OCI-LY7 (cell line): ENCODE measurements at regions not wholly inside any gene's neighbourhood (a gene's known extent, or its start where the extent isn't known, plus 50 kb on each side); places are given as distances from the start of the nearest gene placed in this dataset.
"Not testable (repeated sequence)": the region's sequence is repeated elsewhere in the genome, so short reads cannot be mapped to it uniquely, and the experiment has no call there.

ENCODE experiments used
- BruUV-seq: library from RNA; stranded (reverse); fragments of 400-500 nt; replicated peaks from 2 replicates; lab custom pipeline; 2021; lab: Mats Ljungman, UMichigan
- CTCF ChIA-PET: fragments of 300-600 bp; sonication (Branson Sonifier 250); formaldehyde crosslinking; loops from one replicate; lab custom pipeline; 2022; ENCODE audit warnings: antibody characterized with exemption; ENCODE audit not compliant: unreplicated experiment; lab: Charles Lee
- POLR2A ChIA-PET: fragments of 300-600 bp; sonication (Branson Sonifier 250); formaldehyde crosslinking; loops from one replicate; lab custom pipeline; 2022; ENCODE audit warnings: antibody characterized with exemption; lab: Charles Lee
- DNase-seq: peaks from one replicate; pipeline ENCODE4 v3.0.0-alpha.2; 2015; ENCODE audit warnings: low spot score
- H2AFZ ChIP-seq: fragments of 200-600 bp; sonication (generic), shearing (Covaris generic); 2 replicates; pipeline ENCODE4 v1.6.1; 2014; ENCODE audit warnings: mild to moderate bottlenecking, antibody characterized with exemption, low read length, moderate library complexity
- H3K27ac ChIP-seq: fragments of 200-600 bp; sonication (generic); 2 replicates; pipeline ENCODE4 v1.5.1; 2014; ENCODE audit warnings: mixed run types, low read depth, mild to moderate bottlenecking, moderate library complexity, low read length, inconsistent platforms; ENCODE audit not compliant: poor library complexity, severe bottlenecking
- H3K36me3 ChIP-seq: fragments of 200-600 bp; sonication (generic); 2 replicates; pipeline ENCODE4 v1.6.1; 2014; ENCODE audit warnings: mild to moderate bottlenecking, antibody characterized with exemption, low read length, moderate library complexity, mixed read lengths; ENCODE audit not compliant: insufficient read depth
- H3K4me1 ChIP-seq: fragments of 200-600 bp; sonication (generic); 2 replicates; pipeline ENCODE4 v1.5.1; 2014; ENCODE audit warnings: mild to moderate bottlenecking, low read length; ENCODE audit not compliant: insufficient read depth, poor library complexity, severe bottlenecking
- H3K4me2 ChIP-seq: fragments of 200-600 bp; sonication (generic); 2 replicates; pipeline ENCODE4 v1.6.1; 2014; ENCODE audit warnings: mild to moderate bottlenecking, low read length
- H3K4me3 ChIP-seq: fragments of 200-600 bp; sonication (generic); 2 replicates; pipeline ENCODE4 v1.5.1; 2014; ENCODE audit warnings: mild to moderate bottlenecking, low read depth, low read length; ENCODE audit not compliant: poor library complexity, severe bottlenecking
- H3K79me2 ChIP-seq: fragments of 200-600 bp; sonication (generic); 2 replicates; pipeline ENCODE4 v1.6.1; 2016; ENCODE audit warnings: low read depth, mild to moderate bottlenecking, low read length, moderate library complexity, mixed read lengths; ENCODE audit not compliant: insufficient read depth
- H3K9me2 ChIP-seq: fragments of 200-600 bp; sonication (generic); 2 replicates; pipeline ENCODE4 v1.6.1; 2016; ENCODE audit warnings: mild to moderate bottlenecking, low read length, mixed read lengths; ENCODE audit not compliant: insufficient read depth
- H3K9me3 ChIP-seq: fragments of 200-600 bp; sonication (generic); 2 replicates; pipeline ENCODE4 v1.6.1; 2014; ENCODE audit warnings: mild to moderate bottlenecking, mixed run types, low read length, mixed read lengths
- H4K20me1 ChIP-seq: fragments of 200-600 bp; sonication (generic); 2 replicates; pipeline ENCODE4 v1.6.1; 2014; ENCODE audit warnings: mild to moderate bottlenecking, antibody characterized with exemption, low read length, moderate library complexity, mixed read lengths; ENCODE audit not compliant: insufficient read depth
- EZH2phosphoT487 ChIP-seq: fragments of 200-600 bp; sonication (generic); IDR thresholded peaks from 2 replicates; pipeline ENCODE4 v1.6.1; 2018; ENCODE audit warnings: low read depth, borderline replicate concordance, mild to moderate bottlenecking, mixed run types, antibody characterized with exemption, low read length, moderate library complexity, mixed read lengths
- intact Hi-C: fragments of 100-400 bp; cut with micrococcal nuclease; formaldehyde crosslinking; loops from one replicate; pipeline ENCODE4 v1.10.0; 2022; ENCODE audit not compliant: unreplicated experiment
- TF ChIP-seq, protein P1 (sequence below): fragments of 200-600 bp; sonication (generic); conservative IDR thresholded peaks from 2 replicates; pipeline ENCODE4 v1.5.1; 2014; ENCODE audit warnings: mild to moderate bottlenecking, antibody characterized with exemption, low read length, moderate library complexity, mixed read lengths

DNA sequence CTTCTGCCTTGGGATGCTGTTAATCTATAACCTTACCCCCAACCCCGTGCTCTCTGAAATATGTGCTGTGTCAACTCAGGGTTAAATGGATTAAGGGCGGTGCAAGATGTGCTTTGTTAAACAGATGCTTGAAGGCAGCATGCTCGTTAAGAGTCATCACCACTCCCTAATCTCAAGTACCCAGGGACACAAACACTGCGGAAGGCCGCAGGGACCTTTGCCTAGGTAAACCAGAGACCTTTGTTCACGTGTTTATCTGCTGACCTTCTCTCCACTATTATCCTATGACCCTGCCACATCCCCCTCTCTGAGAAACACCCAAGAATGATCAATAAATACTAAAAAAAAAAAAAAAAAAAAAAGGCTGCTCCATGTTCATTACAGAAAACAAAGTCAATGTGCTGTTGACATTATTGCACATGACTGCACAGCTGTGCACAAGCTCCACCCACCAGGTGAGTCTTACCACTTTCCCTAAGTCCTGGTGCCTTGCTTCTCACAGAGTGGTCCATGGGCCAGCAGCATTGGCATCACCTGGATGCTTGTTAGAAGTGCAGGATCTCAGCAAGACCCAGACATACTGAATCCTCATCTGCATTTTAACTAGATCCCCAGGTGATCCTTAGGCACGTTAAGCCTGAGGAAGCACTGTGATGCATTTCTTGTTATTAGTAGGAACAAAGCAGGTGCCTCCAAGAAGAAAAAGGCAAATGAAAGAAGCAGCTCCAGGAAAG lies 127.0 kb downstream of the TMX1 start:
- H3K36me3 ChIP-seq, H3K4me2 ChIP-seq, H4K20me1 ChIP-seq, H3K4me3 ChIP-seq, CTCF ChIA-PET, POLR2A ChIA-PET, H3K9me2 ChIP-seq, H3K4me1 ChIP-seq, H2AFZ ChIP-seq, H3K9me3 ChIP-seq, BruUV-seq, H3K79me2 ChIP-seq, H3K27ac ChIP-seq, intact Hi-C loops, DNase-seq: not testable (repeated sequence)

DNA sequence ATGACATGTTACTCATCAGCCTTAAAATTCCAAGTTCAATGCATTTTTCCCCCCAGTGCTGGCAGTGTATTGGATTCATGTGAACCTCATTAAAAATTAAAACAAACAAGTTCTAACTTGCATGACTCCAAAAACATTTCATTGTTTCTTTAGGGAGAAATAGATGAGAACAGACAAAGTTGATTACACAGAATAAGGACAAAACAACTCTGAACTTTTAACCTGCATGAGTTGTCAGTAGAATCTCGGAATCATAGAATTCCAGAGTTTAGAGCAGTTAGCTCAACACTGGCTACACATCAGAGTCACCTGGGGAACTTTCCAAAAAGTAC lies 127.5 kb downstream of the TMX1 start:
- no peak overlapping the region for H3K4me2 ChIP-seq
- no peaks in the 10 kb centered on the region for H3K9me3 ChIP-seq
- no peaks in the 10 kb centered on the region for H4K20me1 ChIP-seq
- no peaks in the 10 kb centered on the region for H3K36me3 ChIP-seq
- ChIA-PET CTCF (no interaction called here), POLR2A (no interaction called here)
- no peak for TF ChIP-seq EZH2phosphoT487
- TF ChIP-seq, protein P1, sequence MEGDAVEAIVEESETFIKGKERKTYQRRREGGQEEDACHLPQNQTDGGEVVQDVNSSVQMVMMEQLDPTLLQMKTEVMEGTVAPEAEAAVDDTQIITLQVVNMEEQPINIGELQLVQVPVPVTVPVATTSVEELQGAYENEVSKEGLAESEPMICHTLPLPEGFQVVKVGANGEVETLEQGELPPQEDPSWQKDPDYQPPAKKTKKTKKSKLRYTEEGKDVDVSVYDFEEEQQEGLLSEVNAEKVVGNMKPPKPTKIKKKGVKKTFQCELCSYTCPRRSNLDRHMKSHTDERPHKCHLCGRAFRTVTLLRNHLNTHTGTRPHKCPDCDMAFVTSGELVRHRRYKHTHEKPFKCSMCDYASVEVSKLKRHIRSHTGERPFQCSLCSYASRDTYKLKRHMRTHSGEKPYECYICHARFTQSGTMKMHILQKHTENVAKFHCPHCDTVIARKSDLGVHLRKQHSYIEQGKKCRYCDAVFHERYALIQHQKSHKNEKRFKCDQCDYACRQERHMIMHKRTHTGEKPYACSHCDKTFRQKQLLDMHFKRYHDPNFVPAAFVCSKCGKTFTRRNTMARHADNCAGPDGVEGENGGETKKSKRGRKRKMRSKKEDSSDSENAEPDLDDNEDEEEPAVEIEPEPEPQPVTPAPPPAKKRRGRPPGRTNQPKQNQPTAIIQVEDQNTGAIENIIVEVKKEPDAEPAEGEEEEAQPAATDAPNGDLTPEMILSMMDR: no peak
- no TSS peak for BruUV-seq
- no peak overlapping the region for H3K4me3 ChIP-seq
- H3K79me2 ChIP-seq: no peaks in the 10 kb centered on the region
- no peaks in the 10 kb centered on the region for H3K4me1 ChIP-seq
- no peak overlapping the region for H2AFZ ChIP-seq
- intact Hi-C loops: no loop called here
- no peaks in the 10 kb centered on the region for H3K9me2 ChIP-seq
- H3K27ac ChIP-seq: no peak overlapping the region
- DNase-seq: no peak

DNA sequence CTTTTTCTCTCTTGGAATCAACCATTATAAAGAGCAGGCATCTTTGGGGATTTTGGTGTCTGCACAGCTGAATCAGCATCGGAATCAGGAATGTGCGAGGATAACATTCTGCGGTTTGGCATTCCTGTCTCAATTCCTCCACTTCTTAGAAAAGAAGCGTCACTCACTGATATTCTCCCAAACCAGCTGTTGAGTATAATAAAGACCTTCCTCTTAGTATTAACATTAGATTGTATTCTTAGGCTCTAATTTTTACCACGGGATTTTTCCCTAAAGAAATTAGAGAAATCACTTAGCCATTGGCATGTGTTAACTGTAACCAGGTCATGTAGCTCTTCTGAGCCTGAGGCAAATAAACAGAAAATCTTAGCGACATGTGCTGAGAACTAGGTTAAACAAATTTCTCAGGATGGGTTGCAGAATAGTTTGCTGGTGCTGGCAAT lies 128.7 kb downstream of the TMX1 start:
- no TSS peak for BruUV-seq
- Histone ChIP-seq H3K79me2 (no peaks in the 10 kb centered on the region), H3K4me3 (no peak overlapping the region), H3K27ac (no peak overlapping the region), H3K4me1 (no peaks in the 10 kb centered on the region), H2AFZ (no peak overlapping the region), H3K9me3 (no peaks in the 10 kb centered on the region), H3K4me2 (no peak overlapping the region), H3K9me2 (no peaks in the 10 kb centered on the region), H3K36me3 (no peaks in the 10 kb centered on the region), H4K20me1 (no peaks in the 10 kb centered on the region)
- ChIA-PET CTCF (no interaction called here), POLR2A (no interaction called here)
- TF ChIP-seq, protein P1: no peak
- no peak for TF ChIP-seq EZH2phosphoT487
- no peak for DNase-seq
- intact Hi-C loops: no loop called here
